H1 (cell line): ENCODE measurements at regions not wholly inside any gene's neighbourhood (a gene's known extent, or its start where the extent isn't known, plus 50 kb on each side); places are given as distances from the start of the nearest gene placed in this dataset.

Experiments used
- EP300 ChIP-seq, 2 experiments: IDR thresholded peaks; 1 replicate in 1 of 2; 2 replicates in 1 of 2; pipeline ENCODE4 v1.6.1; 2011 to 2012; ENCODE audit warnings: low read depth in 2 of 2, low read length in 2 of 2, mild to moderate bottlenecking in 2 of 2, borderline replicate concordance in 1 of 2, inconsistent platforms in 1 of 2, moderate library complexity in 1 of 2
- JUND ChIP-seq: IDR thresholded peaks from 2 replicates; pipeline ENCODE4 v1.6.1; 2011; ENCODE audit warnings: mild to moderate bottlenecking, improper control_type of control experiment, low read length
- POU5F1 ChIP-seq: IDR thresholded peaks from 2 replicates; pipeline ENCODE4 v1.6.1; 2011; ENCODE audit warnings: low read depth, mild to moderate bottlenecking, low read length, moderate library complexity
- TF ChIP-seq, protein P1 (sequence below), 3 experiments: IDR thresholded peaks; 1 replicate in 2 of 3; 2 replicates in 1 of 3; pipeline versions ENCODE4 v1.5.1 to v1.6.1; 2011; ENCODE audit warnings: low read length in 3 of 3, mild to moderate bottlenecking in 3 of 3, inconsistent platforms in 2 of 3, low read depth in 1 of 3, moderate library complexity in 1 of 3; ENCODE audit not compliant: insufficient read depth in 1 of 3; ENCODE audit errors: control extremely low read depth in 1 of 3

DNA sequence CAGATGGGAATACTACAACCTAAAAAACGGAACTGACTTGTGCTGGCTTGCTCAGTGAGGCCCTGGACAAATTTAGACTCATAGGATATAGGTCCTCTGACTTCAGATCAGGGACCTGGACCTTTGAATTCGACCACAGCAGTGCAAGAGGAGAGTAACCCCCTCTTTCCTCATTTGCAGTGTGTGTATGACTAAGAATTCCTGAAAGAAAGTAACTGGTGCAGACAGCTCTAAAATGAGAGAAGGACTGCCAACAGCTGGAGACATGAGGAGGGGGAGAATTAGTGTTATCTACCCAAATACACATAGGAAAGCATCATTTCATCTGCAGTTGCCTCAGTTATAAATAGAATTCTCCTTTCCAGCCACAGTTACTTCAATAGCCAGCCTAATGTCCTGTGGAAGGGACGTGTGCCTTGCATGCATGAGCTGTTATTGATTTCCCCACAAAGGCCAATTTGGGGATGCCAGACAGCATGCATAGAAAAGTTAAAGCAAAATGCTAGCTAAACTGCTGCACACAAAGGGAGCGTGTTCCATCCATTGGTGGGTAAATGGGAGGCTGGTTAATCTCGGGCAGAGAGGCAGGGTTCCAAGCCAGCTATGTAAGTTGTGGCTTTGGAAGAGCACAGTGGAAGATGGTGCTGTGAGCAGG, 442.7 kb downstream of the CDK5RAP2 start (continued):
- no peak for TF ChIP-seq EP300 (IDR thresholded peaks at IDR 0.05; ENCODE audit: borderline replicate concordance in 1 of 2, low read depth in 2 of 2, low read length in 2 of 2)
- no peak for TF ChIP-seq JUND
- TF ChIP-seq, protein P1, sequence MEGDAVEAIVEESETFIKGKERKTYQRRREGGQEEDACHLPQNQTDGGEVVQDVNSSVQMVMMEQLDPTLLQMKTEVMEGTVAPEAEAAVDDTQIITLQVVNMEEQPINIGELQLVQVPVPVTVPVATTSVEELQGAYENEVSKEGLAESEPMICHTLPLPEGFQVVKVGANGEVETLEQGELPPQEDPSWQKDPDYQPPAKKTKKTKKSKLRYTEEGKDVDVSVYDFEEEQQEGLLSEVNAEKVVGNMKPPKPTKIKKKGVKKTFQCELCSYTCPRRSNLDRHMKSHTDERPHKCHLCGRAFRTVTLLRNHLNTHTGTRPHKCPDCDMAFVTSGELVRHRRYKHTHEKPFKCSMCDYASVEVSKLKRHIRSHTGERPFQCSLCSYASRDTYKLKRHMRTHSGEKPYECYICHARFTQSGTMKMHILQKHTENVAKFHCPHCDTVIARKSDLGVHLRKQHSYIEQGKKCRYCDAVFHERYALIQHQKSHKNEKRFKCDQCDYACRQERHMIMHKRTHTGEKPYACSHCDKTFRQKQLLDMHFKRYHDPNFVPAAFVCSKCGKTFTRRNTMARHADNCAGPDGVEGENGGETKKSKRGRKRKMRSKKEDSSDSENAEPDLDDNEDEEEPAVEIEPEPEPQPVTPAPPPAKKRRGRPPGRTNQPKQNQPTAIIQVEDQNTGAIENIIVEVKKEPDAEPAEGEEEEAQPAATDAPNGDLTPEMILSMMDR (IDR thresholded peaks at IDR 0.05; ENCODE audit: control extremely low read depth in 1 of 3, insufficient read depth in 1 of 3, low read depth in 1 of 3, low read length in 3 of 3), result no peak
- TF ChIP-seq POU5F1, result no peak
